NOMO-1 treated with DMSO at 0.1 percent for 48 hours (cell line): ENCODE measurements at regions not wholly inside any gene's neighbourhood (a gene's known extent, or its start where the extent isn't known, plus 50 kb on each side); places are given as distances from the start of the nearest gene placed in this dataset.
"Not testable (repeated sequence)": the region's sequence is repeated elsewhere in the genome, so short reads cannot be mapped to it uniquely, and the experiment has no call there.

Experiments
- DNase-seq: peaks from one replicate; lab custom pipeline; 2025; ENCODE audit not compliant: unreplicated experiment; lab: John Stamatoyannopoulos, UW

GRCh38 chr5:158456241-158456640 lies 597.3 kb upstream of the CLINT1 start:
- DNase-seq = no peak

- no peak for DNase-seq
Measured at GRCh38 chr5:158451993-158452672, 593.2 kb upstream of the CLINT1 start.

GRCh38 chr5:158451203-158451992 lies 592.5 kb upstream of the CLINT1 start:
- DNase-seq = no peak

GRCh38 chr5:158450751-158451171 lies 591.8 kb upstream of the CLINT1 start:
- DNase-seq = no peak

- DNase-seq = not testable (repeated sequence)
Measured at GRCh38 chr5:158446761-158447160, 587.8 kb upstream of the CLINT1 start.

GRCh38 chr5:158439204-158439603 lies 580.3 kb upstream of the CLINT1 start:
- DNase-seq = not testable (repeated sequence)

GRCh38 chr5:158436271-158437065 lies 577.5 kb upstream of the CLINT1 start:
- DNase-seq = peak; percentile 61

- DNase-seq = peak; percentile 52
Measured at GRCh38 chr5:158435161-158435616, 576.2 kb upstream of the CLINT1 start.

- DNase-seq = no peak
Measured at GRCh38 chr5:158434749-158435148, 575.8 kb upstream of the CLINT1 start.

- DNase-seq = no peak
Measured at GRCh38 chr5:158433634-158434033, 574.7 kb upstream of the CLINT1 start.

GRCh38 chr5:158431369-158432029 lies 572.6 kb upstream of the CLINT1 start:
- DNase-seq = no peak

- DNase-seq = no peak
Measured at GRCh38 chr5:158430798-158431167, 571.8 kb upstream of the CLINT1 start.

GRCh38 chr5:158430166-158430797 lies 571.3 kb upstream of the CLINT1 start:
- DNase-seq = no peak

- no peak for DNase-seq
Measured at GRCh38 chr5:158429564-158429963, 570.6 kb upstream of the CLINT1 start.

GRCh38 chr5:158423623-158424200 lies 564.8 kb upstream of the CLINT1 start:
- DNase-seq = no peak

GRCh38 chr5:158422653-158423515 lies 563.9 kb upstream of the CLINT1 start:
- no peak for DNase-seq

GRCh38 chr5:158421319-158421718 lies 562.4 kb upstream of the CLINT1 start:
- no peak for DNase-seq

- no peak for DNase-seq
Measured at GRCh38 chr5:158419186-158419585, 560.2 kb upstream of the CLINT1 start.

- DNase-seq = no peak
Measured at GRCh38 chr5:158414780-158415179, 555.8 kb upstream of the CLINT1 start.
